Stomach (tissue), 8 donors: ENCODE measurements at regions not wholly inside any gene's neighbourhood (a gene's known extent, or its start where the extent isn't known, plus 50 kb on each side); places are given as distances from the start of the nearest gene placed in this dataset.

Experiments used
- DNase-seq, 2 donors: peaks; one replicate each; pipeline versions ENCODE4 v3.0.0 to v3.0.0-alpha.2; 2013 to 2019
- H3K27ac ChIP-seq, 5 donors: fragments of 200-600 bp in 4 of 5; sonication (generic) in 4 of 5; one replicate each; pipeline ENCODE4 v1.5.1; 2013 to 2019; ENCODE audit warnings: mild to moderate bottlenecking in 1 of 5, moderate library complexity in 1 of 5
- H3K27me3 ChIP-seq, 3 donors: fragments of 200-600 bp; sonication (generic); one replicate each; pipeline ENCODE4 v1.5.1; 2017 to 2019; ENCODE audit warnings: mixed run types in 1 of 3
- H3K36me3 ChIP-seq, 4 donors: fragments of 200-600 bp; sonication (generic); 1 replicate in 3 of 4; 2 replicates in 1 of 4; pipeline ENCODE4 v1.5.1; 2016 to 2019
- H3K4me1 ChIP-seq, 4 donors: fragments of 200-600 bp; sonication (generic); one replicate each; pipeline ENCODE4 v1.5.1; 2016 to 2019
- H3K4me3 ChIP-seq, 4 donors: fragments of 200-600 bp; sonication (generic) in 3 of 4; one replicate each; pipeline ENCODE4 v1.5.1; 2016 to 2019; ENCODE audit warnings: mild to moderate bottlenecking in 1 of 4
- H3K9me3 ChIP-seq, 4 donors: fragments of 200-600 bp; sonication (generic); one replicate each; pipeline ENCODE4 v1.5.1; 2016 to 2019
- EP300 ChIP-seq: sonication (generic); formaldehyde crosslinking; IDR thresholded peaks from one replicate; pipeline ENCODE4 v1.6.1; 2017; ENCODE audit warnings: antibody characterized with exemption
- POLR2A ChIP-seq, 4 donors: fragments of 450-650 bp; IDR thresholded peaks; one replicate each; pipeline ENCODE4 v1.6.1; 2016; ENCODE audit warnings: antibody characterized with exemption in 4 of 4, control low read depth in 2 of 4, mild to moderate bottlenecking in 1 of 4, moderate library complexity in 1 of 4
- POLR2AphosphoS5 ChIP-seq, 3 donors: sonication (generic); formaldehyde crosslinking; IDR thresholded peaks; one replicate each; pipeline ENCODE4 v1.6.1; 2016; ENCODE audit warnings: antibody characterized with exemption in 3 of 3
- WGBS, 5 donors: extraction: QIAGEN DNeasy Blood & Tissue Kit in 3 of 5; methylation state at CpG; one replicate each; pipeline versions ENCODE4 v1.1.5 to v1.1.7; 2013 to 2018; 5-methylcytosine and 5-hydroxymethylcytosine counted together
- intact Hi-C: fragments of 100-400 bp; cut with DNase I; formaldehyde crosslinking; loops from one replicate; pipeline ENCODE4 v1.15.1; 2023; ENCODE audit warnings: low total_unique reads
- TF ChIP-seq, protein P1 (sequence below), 7 experiments: fragments of 450-650 bp in 4 of 7; fragments of 200-600 bp in 3 of 7; sonication (generic) in 3 of 7; IDR thresholded peaks; one replicate each; pipeline ENCODE4 v1.5.1; 2016 to 2019; ENCODE audit warnings: antibody characterized with exemption in 7 of 7, control low read depth in 2 of 7, mild to moderate bottlenecking in 1 of 7
- donor health status: healthy with polysubstance abuse.
- donor health status: Bipolar disorder and iron deficiency.
- donor health status: healthy.

DNA sequence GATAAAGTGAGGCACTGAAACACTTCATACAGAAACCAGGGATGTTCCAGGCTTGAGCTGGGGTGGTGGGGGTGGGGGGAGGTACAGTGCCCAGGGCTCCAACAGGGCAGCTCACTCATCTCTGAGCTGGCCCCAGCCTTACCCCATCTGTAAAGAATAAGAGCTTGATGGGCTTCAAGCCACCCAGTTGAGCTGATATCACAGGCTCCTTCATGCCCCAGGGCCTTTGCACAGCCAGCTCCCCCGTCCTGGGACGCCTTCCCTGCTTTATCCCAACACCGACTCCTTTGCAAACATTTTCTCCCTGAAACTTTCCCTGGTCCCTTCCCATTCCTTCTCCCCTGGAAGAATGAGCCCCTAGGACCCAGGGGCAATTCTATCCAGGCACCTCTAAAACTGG, 261.7 kb downstream of the PARN start:
- TF ChIP-seq POLR2AphosphoS5 (IDR thresholded peaks at IDR 0.05) = no peak
- no peak for TF ChIP-seq POLR2A (IDR thresholded peaks at IDR 0.05)
- TF ChIP-seq, protein P1, sequence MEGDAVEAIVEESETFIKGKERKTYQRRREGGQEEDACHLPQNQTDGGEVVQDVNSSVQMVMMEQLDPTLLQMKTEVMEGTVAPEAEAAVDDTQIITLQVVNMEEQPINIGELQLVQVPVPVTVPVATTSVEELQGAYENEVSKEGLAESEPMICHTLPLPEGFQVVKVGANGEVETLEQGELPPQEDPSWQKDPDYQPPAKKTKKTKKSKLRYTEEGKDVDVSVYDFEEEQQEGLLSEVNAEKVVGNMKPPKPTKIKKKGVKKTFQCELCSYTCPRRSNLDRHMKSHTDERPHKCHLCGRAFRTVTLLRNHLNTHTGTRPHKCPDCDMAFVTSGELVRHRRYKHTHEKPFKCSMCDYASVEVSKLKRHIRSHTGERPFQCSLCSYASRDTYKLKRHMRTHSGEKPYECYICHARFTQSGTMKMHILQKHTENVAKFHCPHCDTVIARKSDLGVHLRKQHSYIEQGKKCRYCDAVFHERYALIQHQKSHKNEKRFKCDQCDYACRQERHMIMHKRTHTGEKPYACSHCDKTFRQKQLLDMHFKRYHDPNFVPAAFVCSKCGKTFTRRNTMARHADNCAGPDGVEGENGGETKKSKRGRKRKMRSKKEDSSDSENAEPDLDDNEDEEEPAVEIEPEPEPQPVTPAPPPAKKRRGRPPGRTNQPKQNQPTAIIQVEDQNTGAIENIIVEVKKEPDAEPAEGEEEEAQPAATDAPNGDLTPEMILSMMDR (IDR thresholded peaks at IDR 0.05) = no peak
- TF ChIP-seq EP300 = no peak
- 87 to 96% (median 92%) methylated on average over 3 of the region's 3 CpGs for WGBS, 5 donors

DNA sequence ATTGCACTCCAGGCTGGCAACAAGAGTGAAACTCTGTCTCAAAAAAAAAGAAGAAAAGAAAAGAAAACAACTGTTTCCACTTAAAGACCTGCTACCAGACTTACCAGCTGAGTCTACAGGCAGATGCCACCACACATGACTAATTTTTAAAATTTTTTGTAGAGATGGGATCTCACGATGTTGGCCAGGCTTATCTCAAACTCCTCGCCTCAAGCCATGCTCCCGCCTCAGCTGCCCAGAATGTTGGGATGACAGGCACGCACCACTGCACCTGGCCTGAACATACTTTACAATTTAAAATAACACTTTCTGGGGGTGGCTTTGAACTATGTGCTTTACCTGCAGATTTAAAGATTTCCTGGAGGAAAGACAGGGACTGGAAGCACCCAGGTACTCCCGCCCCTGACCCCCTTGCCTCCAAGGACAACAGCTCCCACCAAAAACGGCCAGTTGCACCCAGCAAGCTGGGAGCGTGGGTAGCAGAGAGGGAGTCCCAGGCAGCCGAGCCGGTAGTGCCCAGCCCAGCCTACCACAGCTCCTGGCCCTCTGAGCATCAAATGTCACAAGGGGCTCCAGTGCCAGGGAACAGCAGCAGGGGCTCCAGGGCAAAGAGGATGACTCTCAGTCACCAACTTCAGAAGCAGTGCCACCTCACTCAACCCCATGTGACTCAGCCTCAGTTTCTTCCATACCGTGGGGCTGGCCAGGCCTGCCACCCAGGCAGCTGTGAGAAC, 262.9 kb downstream of the PARN start:
- TF ChIP-seq POLR2A (IDR thresholded peaks at IDR 0.05) (no peak), EP300 (no peak), POLR2AphosphoS5 (IDR thresholded peaks at IDR 0.05) (no peak)
- TF ChIP-seq, protein P1 (IDR thresholded peaks at IDR 0.05) = no peak
- no peak overlapping the region for H3K4me3 ChIP-seq
- no peaks in the 10 kb centered on the region for H3K9me3 ChIP-seq
- no peak for DNase-seq
- peaks cover 0 to 15% (median 5%) of the 10 kb centered on the region in 4 donors for H3K4me1 ChIP-seq
- intact Hi-C loops = no loop called here
- H3K27me3 ChIP-seq = peaks cover 0 to 8% (median 0%) of the 10 kb centered on the region in 3 donors
- no peaks in the 10 kb centered on the region for H3K36me3 ChIP-seq
- H3K27ac ChIP-seq = no peak overlapping the region
- 77 to 87% (median 78%) methylated on average over 10 of the region's 10 CpGs for WGBS, 5 donors

More for the DNA sequence above, 261.7 kb downstream of the PARN start:
- Histone ChIP-seq H3K36me3 (no peaks in the 10 kb centered on the region), H3K4me1 (peaks cover 0 to 9% (median 3%) of the 10 kb centered on the region in 4 donors), H3K27ac (no peak overlapping the region), H3K9me3 (no peaks in the 10 kb centered on the region), H3K27me3 (peaks cover 0 to 8% (median 0%) of the 10 kb centered on the region in 3 donors), H3K4me3 (no peak overlapping the region)
- no peak for DNase-seq
- intact Hi-C loops = no loop called here

DNA sequence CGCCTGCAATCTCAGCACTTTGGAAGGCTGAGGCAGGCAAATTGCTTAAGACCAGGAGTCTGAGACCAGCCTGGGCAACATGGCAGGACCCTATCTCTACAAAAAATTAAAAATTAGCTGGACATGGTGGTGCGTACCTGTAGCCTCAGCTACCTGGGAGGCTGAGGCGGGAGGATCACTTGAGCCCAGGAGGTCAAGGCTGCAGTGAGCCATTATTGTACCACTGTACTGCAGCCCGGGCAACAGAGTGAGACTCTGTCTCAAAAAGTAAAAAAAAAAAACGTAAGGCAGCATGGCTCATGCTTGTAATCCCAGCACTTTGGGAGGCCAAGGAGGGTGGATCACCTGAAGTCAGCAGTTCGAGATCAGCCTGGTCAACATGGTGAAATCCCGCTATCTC, 263.6 kb downstream of the PARN start:
- Histone ChIP-seq H3K9me3 (no peaks in the 10 kb centered on the region), H3K27me3 (peaks cover 0 to 8% (median 0%) of the 10 kb centered on the region in 3 donors), H3K36me3 (no peaks in the 10 kb centered on the region), H3K4me3 (no peak overlapping the region), H3K4me1 (peaks cover 0 to 15% (median 5%) of the 10 kb centered on the region in 4 donors), H3K27ac (no peak overlapping the region)
- TF ChIP-seq POLR2AphosphoS5 (IDR thresholded peaks at IDR 0.05) (no peak), POLR2A (IDR thresholded peaks at IDR 0.05) (no peak), EP300 (no peak)
- TF ChIP-seq, protein P1 (IDR thresholded peaks at IDR 0.05) = no peak
- intact Hi-C loops = no loop called here
- WGBS, 5 donors = 92 to 96% (median 93%) methylated on average over 7 of the region's 7 CpGs
- no peak for DNase-seq

DNA sequence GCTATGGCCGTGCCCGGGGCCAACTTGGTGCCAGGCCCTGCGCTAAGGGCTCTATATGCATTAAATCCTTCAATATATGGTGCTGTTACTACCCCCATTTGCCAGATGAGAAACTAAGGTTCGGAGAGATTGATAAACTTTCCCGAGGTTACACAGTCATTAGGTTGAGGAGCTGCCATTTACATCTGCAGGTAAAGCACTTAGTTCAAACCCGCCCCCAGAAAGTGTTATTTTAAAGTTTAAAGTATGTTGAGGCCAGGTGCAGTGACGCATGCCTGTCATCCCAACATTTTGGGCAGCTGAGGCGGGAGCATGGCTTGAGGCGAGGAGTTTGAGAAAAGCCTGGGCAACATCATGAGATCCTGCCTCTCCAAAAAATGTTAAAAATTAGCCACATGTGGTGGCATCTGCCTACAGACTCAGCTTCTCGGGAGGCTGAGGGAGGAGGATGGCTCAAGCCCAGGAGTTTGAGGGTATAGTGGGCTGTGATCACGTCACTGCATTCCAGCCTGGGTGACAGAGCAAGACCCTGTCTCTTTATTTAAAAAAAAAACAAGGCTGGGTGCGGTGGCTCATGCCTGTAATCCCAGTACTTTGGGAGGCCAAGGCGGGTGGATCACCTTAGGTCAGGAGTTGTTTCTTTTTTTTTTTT, 264.7 kb downstream of the PARN start:
- WGBS, 5 donors = 89 to 96% (median 95%) methylated on average over 13 of the region's 13 CpGs
- no peak for DNase-seq
- H3K27me3 ChIP-seq = peaks cover 0 to 8% (median 0%) of the 10 kb centered on the region in 3 donors
- no peak for TF ChIP-seq POLR2A (IDR thresholded peaks at IDR 0.05)
- no peak for TF ChIP-seq POLR2AphosphoS5 (IDR thresholded peaks at IDR 0.05)
- no peak for TF ChIP-seq EP300
- TF ChIP-seq, protein P1 (IDR thresholded peaks at IDR 0.05) = no peak
- intact Hi-C loops = no loop called here
- no peaks in the 10 kb centered on the region for H3K36me3 ChIP-seq
- H3K9me3 ChIP-seq = no peaks in the 10 kb centered on the region
- H3K4me1 ChIP-seq = peaks cover 0 to 15% (median 5%) of the 10 kb centered on the region in 4 donors
- H3K27ac ChIP-seq = no peak overlapping the region
- no peak overlapping the region for H3K4me3 ChIP-seq
